Ovary (tissue), 7 donors: ENCODE measurements at regions not wholly inside any gene's neighbourhood (a gene's known extent, or its start where the extent isn't known, plus 50 kb on each side); places are given as distances from the start of the nearest gene placed in this dataset.

Experiments used
- DNase-seq, 5 donors: peaks; one replicate each; pipeline ENCODE4 v3.0.0-alpha.2; 2019 to 2020
- H3K27ac ChIP-seq, 2 donors: fragments of 200-600 bp; one replicate each; pipeline versions ENCODE4 v1.5.1 to v1.8.0; 2019 to 2022
- H3K27me3 ChIP-seq: fragments of 200-600 bp; one replicate; pipeline ENCODE4 v1.8.0; 2022
- H3K36me3 ChIP-seq: fragments of 200-600 bp; sonication (generic); one replicate; pipeline ENCODE4 v1.5.1; 2019
- H3K4me1 ChIP-seq: one replicate; pipeline ENCODE4 v1.8.1; 2013; ENCODE audit warnings: mild to moderate bottlenecking, moderate library complexity; ENCODE audit not compliant: insufficient read depth
- H3K4me3 ChIP-seq: fragments of 200-600 bp; sonication (generic); one replicate; pipeline ENCODE4 v1.5.1; 2017
- H3K9me3 ChIP-seq, 2 donors: fragments of 200-600 bp in 1 of 2; sonication (generic) in 1 of 2; one replicate each; pipeline versions ENCODE4 v1.5.1 to v1.8.1; 2013 to 2019; ENCODE audit warnings: mild to moderate bottlenecking in 1 of 2, moderate library complexity in 1 of 2
- EP300 ChIP-seq: sonication (generic); formaldehyde crosslinking; IDR thresholded peaks from one replicate; pipeline ENCODE4 v1.6.1; 2017; ENCODE audit warnings: antibody characterized with exemption
- POLR2A ChIP-seq: fragments of 450-650 bp; IDR thresholded peaks from one replicate; pipeline ENCODE4 v1.6.1; 2017; ENCODE audit warnings: antibody characterized with exemption, mild to moderate bottlenecking, moderate library complexity
- WGBS, 3 donors: extraction: QIAGEN DNeasy Blood & Tissue Kit in 1 of 3; methylation state at CpG; one replicate each; pipeline versions ENCODE4 v1.1.5 to v1.1.7; 2013 to 2017; 5-methylcytosine and 5-hydroxymethylcytosine counted together
- intact Hi-C, 4 donors: fragments of 100-400 bp; cut with DNase I; formaldehyde crosslinking; loops; one replicate each; pipeline versions ENCODE4 v1.11.0 to v1.15.1; 2022 to 2023
- TF ChIP-seq, protein P1 (sequence below), 3 donors: fragments of 450-650 bp in 2 of 3; fragments of 200-600 bp in 1 of 3; IDR thresholded peaks; one replicate each; pipeline versions ENCODE4 v1.5.1 to v1.8.0; 2016 to 2022; ENCODE audit warnings: antibody characterized with exemption in 3 of 3, mild to moderate bottlenecking in 1 of 3
- donor health status: DM: no; HTN: no; CAD: no; lungs with moderate emphysema.
- donor health status: DM: no; HTN: no; CAD: no.
- donor health status: Bipolar disorder and iron deficiency.
- donor health status: DM: no; HTN: no; CAD: no.
- donor health status: DM: yes; HTN: yes; CAD: no.

DNA sequence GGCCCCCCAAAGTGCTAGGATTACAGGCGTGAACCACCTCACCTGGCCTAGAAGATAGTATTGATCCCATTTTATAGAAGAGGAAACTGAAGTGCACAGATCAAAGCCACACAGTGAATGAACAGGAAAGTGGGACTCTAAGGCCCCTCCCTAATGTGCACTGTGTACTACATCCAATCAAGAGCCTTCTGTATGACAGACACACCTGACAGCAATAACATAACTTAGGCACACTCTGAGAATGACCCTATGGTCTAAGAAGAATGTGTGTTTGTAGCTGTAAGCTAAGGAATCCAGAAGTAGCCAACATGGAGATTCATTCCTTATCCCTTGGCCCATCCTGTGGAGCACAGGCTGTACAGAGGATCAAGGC, 271.2 kb downstream of the SMARCA2 start:
- Histone ChIP-seq H3K4me1 (no peaks in the 10 kb centered on the region), H3K9me3 (no peaks in the 10 kb centered on the region), H3K27ac (no peak overlapping the region), H3K27me3 (no peaks in the 10 kb centered on the region), H3K4me3 (no peak overlapping the region), H3K36me3 (no peaks in the 10 kb centered on the region)
- WGBS, 3 donors = 90 to 100% (median 90%) methylated on average over 1 of the region's 1 CpG
- DNase-seq = no peak
- intact Hi-C loops = no loop called here
- TF ChIP-seq POLR2A (no peak), EP300 (no peak)
- TF ChIP-seq, protein P1, sequence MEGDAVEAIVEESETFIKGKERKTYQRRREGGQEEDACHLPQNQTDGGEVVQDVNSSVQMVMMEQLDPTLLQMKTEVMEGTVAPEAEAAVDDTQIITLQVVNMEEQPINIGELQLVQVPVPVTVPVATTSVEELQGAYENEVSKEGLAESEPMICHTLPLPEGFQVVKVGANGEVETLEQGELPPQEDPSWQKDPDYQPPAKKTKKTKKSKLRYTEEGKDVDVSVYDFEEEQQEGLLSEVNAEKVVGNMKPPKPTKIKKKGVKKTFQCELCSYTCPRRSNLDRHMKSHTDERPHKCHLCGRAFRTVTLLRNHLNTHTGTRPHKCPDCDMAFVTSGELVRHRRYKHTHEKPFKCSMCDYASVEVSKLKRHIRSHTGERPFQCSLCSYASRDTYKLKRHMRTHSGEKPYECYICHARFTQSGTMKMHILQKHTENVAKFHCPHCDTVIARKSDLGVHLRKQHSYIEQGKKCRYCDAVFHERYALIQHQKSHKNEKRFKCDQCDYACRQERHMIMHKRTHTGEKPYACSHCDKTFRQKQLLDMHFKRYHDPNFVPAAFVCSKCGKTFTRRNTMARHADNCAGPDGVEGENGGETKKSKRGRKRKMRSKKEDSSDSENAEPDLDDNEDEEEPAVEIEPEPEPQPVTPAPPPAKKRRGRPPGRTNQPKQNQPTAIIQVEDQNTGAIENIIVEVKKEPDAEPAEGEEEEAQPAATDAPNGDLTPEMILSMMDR (IDR thresholded peaks at IDR 0.05) = no peak

DNA sequence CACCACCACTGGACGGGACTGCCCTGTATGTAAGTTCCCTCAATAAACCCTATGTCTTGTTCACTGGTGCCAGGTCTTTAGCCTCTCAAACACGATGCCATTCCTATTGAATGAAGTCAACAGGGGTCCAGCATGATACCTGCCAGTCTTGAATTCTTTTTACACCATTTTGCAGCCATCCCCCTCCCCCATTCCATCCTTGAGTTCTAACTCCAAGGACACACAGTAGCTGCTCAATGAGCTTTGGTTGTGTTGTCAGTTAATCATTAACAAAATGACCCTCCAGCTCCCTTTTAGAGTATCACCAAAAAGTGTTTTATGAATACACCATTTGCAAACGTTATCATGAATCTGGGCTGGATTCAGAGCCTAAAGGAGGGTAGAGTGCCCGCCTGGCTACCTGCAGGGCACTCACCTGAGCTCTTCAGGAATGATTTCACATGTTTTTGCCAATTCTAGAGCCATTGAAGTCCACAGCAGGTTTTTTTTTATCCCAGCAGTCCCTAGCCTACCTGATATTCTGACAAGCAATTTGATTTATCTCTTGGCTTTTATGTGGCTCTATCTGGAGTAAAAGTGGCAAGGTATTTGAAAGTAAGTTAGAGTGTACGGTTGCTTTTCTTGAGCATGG, 271.8 kb downstream of the SMARCA2 start:
- no peaks in the 10 kb centered on the region for H3K4me1 ChIP-seq
- TF ChIP-seq EP300 = no peak
- TF ChIP-seq, protein P1 (IDR thresholded peaks at IDR 0.05) = no peak
- no peak for TF ChIP-seq POLR2A
- H3K9me3 ChIP-seq = no peaks in the 10 kb centered on the region
- intact Hi-C loops = no loop called here
- no peak overlapping the region for H3K27ac ChIP-seq
- H3K27me3 ChIP-seq = no peaks in the 10 kb centered on the region
- no peak overlapping the region for H3K4me3 ChIP-seq
- WGBS, 3 donors = 76 to 87% (median 81%) methylated on average over 5 of the region's 5 CpGs
- no peaks in the 10 kb centered on the region for H3K36me3 ChIP-seq
- DNase-seq = no peak

DNA sequence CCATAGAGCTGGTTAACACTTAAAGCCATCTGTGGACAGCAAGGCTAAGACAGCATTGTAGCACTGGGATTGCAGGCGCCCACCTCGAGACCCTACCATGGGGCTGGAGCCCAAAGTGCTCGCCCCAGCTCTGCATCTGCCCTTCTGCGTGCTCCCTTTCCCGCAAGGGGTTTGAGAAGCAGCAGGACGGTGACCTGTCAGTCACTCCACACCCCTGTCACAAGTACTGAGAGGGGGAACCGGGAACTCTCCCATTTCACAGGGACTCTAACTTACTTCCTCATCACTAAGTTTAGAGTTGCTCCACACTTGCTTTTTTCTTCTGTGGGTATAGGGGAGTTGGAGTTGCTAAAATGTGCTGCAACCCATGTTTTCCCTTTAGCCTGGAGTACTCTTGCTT, 273.2 kb downstream of the SMARCA2 start:
- DNase-seq = no peak
- Histone ChIP-seq H3K27ac (no peak overlapping the region), H3K9me3 (no peaks in the 10 kb centered on the region), H3K36me3 (no peaks in the 10 kb centered on the region), H3K27me3 (no peaks in the 10 kb centered on the region), H3K4me3 (no peak overlapping the region), H3K4me1 (no peaks in the 10 kb centered on the region)
- TF ChIP-seq EP300 (no peak), POLR2A (no peak)
- TF ChIP-seq, protein P1 (IDR thresholded peaks at IDR 0.05) = no peak
- 98 to 99% (median 98%) methylated on average over 7 of the region's 7 CpGs for WGBS, 3 donors
- intact Hi-C loops = no loop called here

DNA sequence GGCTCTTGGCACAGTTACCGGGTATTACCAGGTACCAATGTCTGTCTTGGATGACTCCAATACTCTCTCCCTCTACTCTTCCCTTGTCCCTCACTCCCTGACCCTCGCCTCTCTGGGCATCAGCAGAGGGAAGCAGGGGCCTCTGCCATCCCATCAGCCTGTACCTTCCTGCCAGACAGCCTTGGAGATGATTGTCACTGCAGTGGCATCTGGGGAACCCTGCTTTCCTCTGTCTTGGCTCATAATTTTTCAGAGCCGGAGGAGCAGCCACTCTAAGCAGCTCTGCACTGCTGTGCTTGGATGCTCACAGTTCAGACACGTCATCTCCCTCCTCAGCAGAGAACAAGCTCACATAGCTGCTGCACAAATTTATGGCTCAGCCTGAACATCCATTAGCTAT, 274.1 kb downstream of the SMARCA2 start:
- TF ChIP-seq EP300 (no peak), POLR2A (no peak)
- TF ChIP-seq, protein P1 (IDR thresholded peaks at IDR 0.05) = no peak
- intact Hi-C loops = no loop called here

More for the DNA sequence above, 274.1 kb downstream of the SMARCA2 start:
- no peak overlapping the region for H3K27ac ChIP-seq
- H3K4me1 ChIP-seq = peaks cover 2% of the 10 kb centered on the region
- H3K27me3 ChIP-seq = no peaks in the 10 kb centered on the region
- DNase-seq = no peak
- no peaks in the 10 kb centered on the region for H3K9me3 ChIP-seq
- WGBS, 3 donors = 82 to 94% (median 93%) methylated on average over 4 of the region's 4 CpGs
- H3K4me3 ChIP-seq = no peak overlapping the region
- no peaks in the 10 kb centered on the region for H3K36me3 ChIP-seq
